Liver (tissue), 3 donors: ENCODE measurements at regions not wholly inside any gene's neighbourhood (a gene's known extent, or its start where the extent isn't known, plus 50 kb on each side); places are given as distances from the start of the nearest gene placed in this dataset.

Experiments used
- EGR1 ChIP-seq, 2 donors: IDR thresholded peaks; 2 replicates each; pipeline ENCODE4 v1.6.1; 2016 to 2018; ENCODE audit warnings: antibody characterized with exemption in 2 of 2, low read depth in 2 of 2
- FOXA1 ChIP-seq: IDR thresholded peaks from 2 replicates; pipeline ENCODE4 v1.6.1; 2016; ENCODE audit warnings: antibody characterized with exemption
- FOXA2 ChIP-seq: IDR thresholded peaks from 2 replicates; pipeline ENCODE4 v1.6.1; 2016; ENCODE audit warnings: antibody characterized with exemption
- JUND ChIP-seq, 2 donors: IDR thresholded peaks; 2 replicates each; pipeline ENCODE4 v1.6.1; 2016; ENCODE audit warnings: antibody characterized with exemption in 2 of 2
- RAD21 ChIP-seq, 2 donors: IDR thresholded peaks; 2 replicates each; pipeline ENCODE4 v1.6.1; 2016; ENCODE audit warnings: antibody characterized with exemption in 2 of 2, mild to moderate bottlenecking in 2 of 2
- RXRA ChIP-seq, 2 donors: IDR thresholded peaks; 2 replicates each; pipeline ENCODE4 v1.6.1; 2017 to 2018; ENCODE audit warnings: antibody characterized with exemption in 2 of 2, mild to moderate bottlenecking in 1 of 2
- SP1 ChIP-seq: IDR thresholded peaks from 2 replicates; pipeline ENCODE4 v1.6.1; 2018; ENCODE audit warnings: antibody characterized with exemption, mild to moderate bottlenecking
- TAF1 ChIP-seq: conservative IDR thresholded peaks from 2 replicates; pipeline ENCODE4 v1.6.1; 2016; ENCODE audit warnings: antibody characterized with exemption, mild to moderate bottlenecking
- YY1 ChIP-seq: IDR thresholded peaks from 2 replicates; pipeline ENCODE4 v1.6.1; 2016; ENCODE audit warnings: antibody characterized with exemption, mild to moderate bottlenecking
- ZBTB33 ChIP-seq: IDR thresholded peaks from 2 replicates; pipeline ENCODE4 v1.6.1; 2016; ENCODE audit warnings: antibody characterized with exemption
- TF ChIP-seq, protein P1 (sequence below): IDR thresholded peaks from 2 replicates; pipeline ENCODE4 v1.6.1; 2016; ENCODE audit warnings: antibody characterized with exemption
- TF ChIP-seq, protein P2 (sequence below): fragments of 150-350 bp; IDR thresholded peaks from 2 replicates; pipeline ENCODE4 v1.5.1; 2017; ENCODE audit warnings: improper control_type of control experiment, low read depth, low read length; ENCODE audit not compliant: missing input control
- TF ChIP-seq, protein P3 (sequence below): IDR thresholded peaks from 2 replicates; pipeline ENCODE4 v1.6.1; 2016; ENCODE audit warnings: antibody characterized with exemption, mild to moderate bottlenecking
- donor health status: healthy.
- donor health status: healthy.

GRCh38 chr14:54148251-54148650 lies 191.6 kb upstream of the BMP4 start:
- TF ChIP-seq ZBTB33 (no peak), YY1 (no peak), FOXA1 (no peak), TAF1 (no peak), JUND (IDR thresholded peaks at IDR 0.05) (no peak), SP1 (no peak), RXRA (IDR thresholded peaks at IDR 0.05) (no peak), RAD21 (IDR thresholded peaks at IDR 0.05) (no peak), FOXA2 (no peak), EGR1 (IDR thresholded peaks at IDR 0.05; ENCODE audit: low read depth in 2 of 2) (no peak)
- TF ChIP-seq, protein P1, sequence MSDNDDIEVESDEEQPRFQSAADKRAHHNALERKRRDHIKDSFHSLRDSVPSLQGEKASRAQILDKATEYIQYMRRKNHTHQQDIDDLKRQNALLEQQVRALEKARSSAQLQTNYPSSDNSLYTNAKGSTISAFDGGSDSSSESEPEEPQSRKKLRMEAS: no peak
- TF ChIP-seq, protein P2, sequence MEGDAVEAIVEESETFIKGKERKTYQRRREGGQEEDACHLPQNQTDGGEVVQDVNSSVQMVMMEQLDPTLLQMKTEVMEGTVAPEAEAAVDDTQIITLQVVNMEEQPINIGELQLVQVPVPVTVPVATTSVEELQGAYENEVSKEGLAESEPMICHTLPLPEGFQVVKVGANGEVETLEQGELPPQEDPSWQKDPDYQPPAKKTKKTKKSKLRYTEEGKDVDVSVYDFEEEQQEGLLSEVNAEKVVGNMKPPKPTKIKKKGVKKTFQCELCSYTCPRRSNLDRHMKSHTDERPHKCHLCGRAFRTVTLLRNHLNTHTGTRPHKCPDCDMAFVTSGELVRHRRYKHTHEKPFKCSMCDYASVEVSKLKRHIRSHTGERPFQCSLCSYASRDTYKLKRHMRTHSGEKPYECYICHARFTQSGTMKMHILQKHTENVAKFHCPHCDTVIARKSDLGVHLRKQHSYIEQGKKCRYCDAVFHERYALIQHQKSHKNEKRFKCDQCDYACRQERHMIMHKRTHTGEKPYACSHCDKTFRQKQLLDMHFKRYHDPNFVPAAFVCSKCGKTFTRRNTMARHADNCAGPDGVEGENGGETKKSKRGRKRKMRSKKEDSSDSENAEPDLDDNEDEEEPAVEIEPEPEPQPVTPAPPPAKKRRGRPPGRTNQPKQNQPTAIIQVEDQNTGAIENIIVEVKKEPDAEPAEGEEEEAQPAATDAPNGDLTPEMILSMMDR: no peak
- TF ChIP-seq, protein P3, sequence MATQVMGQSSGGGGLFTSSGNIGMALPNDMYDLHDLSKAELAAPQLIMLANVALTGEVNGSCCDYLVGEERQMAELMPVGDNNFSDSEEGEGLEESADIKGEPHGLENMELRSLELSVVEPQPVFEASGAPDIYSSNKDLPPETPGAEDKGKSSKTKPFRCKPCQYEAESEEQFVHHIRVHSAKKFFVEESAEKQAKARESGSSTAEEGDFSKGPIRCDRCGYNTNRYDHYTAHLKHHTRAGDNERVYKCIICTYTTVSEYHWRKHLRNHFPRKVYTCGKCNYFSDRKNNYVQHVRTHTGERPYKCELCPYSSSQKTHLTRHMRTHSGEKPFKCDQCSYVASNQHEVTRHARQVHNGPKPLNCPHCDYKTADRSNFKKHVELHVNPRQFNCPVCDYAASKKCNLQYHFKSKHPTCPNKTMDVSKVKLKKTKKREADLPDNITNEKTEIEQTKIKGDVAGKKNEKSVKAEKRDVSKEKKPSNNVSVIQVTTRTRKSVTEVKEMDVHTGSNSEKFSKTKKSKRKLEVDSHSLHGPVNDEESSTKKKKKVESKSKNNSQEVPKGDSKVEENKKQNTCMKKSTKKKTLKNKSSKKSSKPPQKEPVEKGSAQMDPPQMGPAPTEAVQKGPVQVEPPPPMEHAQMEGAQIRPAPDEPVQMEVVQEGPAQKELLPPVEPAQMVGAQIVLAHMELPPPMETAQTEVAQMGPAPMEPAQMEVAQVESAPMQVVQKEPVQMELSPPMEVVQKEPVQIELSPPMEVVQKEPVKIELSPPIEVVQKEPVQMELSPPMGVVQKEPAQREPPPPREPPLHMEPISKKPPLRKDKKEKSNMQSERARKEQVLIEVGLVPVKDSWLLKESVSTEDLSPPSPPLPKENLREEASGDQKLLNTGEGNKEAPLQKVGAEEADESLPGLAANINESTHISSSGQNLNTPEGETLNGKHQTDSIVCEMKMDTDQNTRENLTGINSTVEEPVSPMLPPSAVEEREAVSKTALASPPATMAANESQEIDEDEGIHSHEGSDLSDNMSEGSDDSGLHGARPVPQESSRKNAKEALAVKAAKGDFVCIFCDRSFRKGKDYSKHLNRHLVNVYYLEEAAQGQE: no peak
